K562 (cell line): ENCODE measurements at regions not wholly inside any gene's neighbourhood (a gene's known extent, or its start where the extent isn't known, plus 50 kb on each side); places are given as distances from the start of the nearest gene placed in this dataset.

Source experiments
- ATF1 ChIP-seq, 2 experiments: fragments of 450-650 bp in 1 of 2; IDR thresholded peaks; 2 replicates each; pipeline ENCODE4 v1.6.1; 2016; ENCODE audit warnings: missing compliant biosample characterization in 1 of 2, missing genetic modification characterization in 1 of 2
- BRCA1 ChIP-seq, 2 experiments: fragments of 450-650 bp in 1 of 2; sonication (generic) in 1 of 2; formaldehyde crosslinking in 1 of 2; IDR thresholded peaks; 2 replicates each; pipeline versions ENCODE4 v1.5.0 to v1.6.1; 2017 to 2020; ENCODE audit warnings: mild to moderate bottlenecking in 1 of 2, missing genetic modification reagents in 1 of 2
- CC2D1A ChIP-seq: fragments of 450-650 bp; IDR thresholded peaks from 2 replicates; pipeline ENCODE4 v1.6.1; 2017; ENCODE audit warnings: mild to moderate bottlenecking
- DNMT1 ChIP-seq: fragments of 450-650 bp; IDR thresholded peaks from 2 replicates; pipeline ENCODE4 v1.6.1; 2016; ENCODE audit warnings: antibody characterized with exemption, mild to moderate bottlenecking
- IRF2 ChIP-seq: sonication (generic); formaldehyde crosslinking; IDR thresholded peaks from 2 replicates; pipeline ENCODE4 v1.8.1; 2022; ENCODE audit warnings: mild to moderate bottlenecking, missing genetic modification reagents
- JUND ChIP-seq, 2 experiments: IDR thresholded peaks; 2 replicates in 1 of 2; 3 replicates in 1 of 2; pipeline ENCODE4 v1.6.1; 2011; ENCODE audit warnings: borderline replicate concordance in 2 of 2, low read depth in 2 of 2, low read length in 2 of 2, improper control_type of control experiment in 1 of 2, missing biosample characterization in 1 of 2, missing genetic modification characterization in 1 of 2, missing genetic modification reagents in 1 of 2
- NRF1 ChIP-seq, 2 experiments: fragments of 450-650 bp; IDR thresholded peaks in 1 of 2; conservative IDR thresholded peaks in 1 of 2; 2 replicates each; pipeline ENCODE4 v1.6.1; 2014; ENCODE audit warnings: mild to moderate bottlenecking in 2 of 2
- PRPF4 ChIP-seq: fragments of 200-400 bp; formaldehyde crosslinking; IDR thresholded peaks from one replicate; pipeline ENCODE4 v1.6.1; 2017; ENCODE audit warnings: low read length, low read depth, mild to moderate bottlenecking; ENCODE audit not compliant: insufficient read depth, poor library complexity, severe bottlenecking
- RNF2 ChIP-seq: sonication (generic); IDR thresholded peaks from 2 replicates; pipeline ENCODE4 v1.6.1; 2016
- U2AF2 ChIP-seq: fragments of 200-400 bp; formaldehyde crosslinking; optimal IDR thresholded peaks from 2 replicates; pipeline ENCODE3; 2017; ENCODE audit warnings: low read depth, mild to moderate bottlenecking, low read length
- ZNF217 ChIP-seq: sonication (generic); formaldehyde crosslinking; IDR thresholded peaks from 2 replicates; pipeline ENCODE4 v1.8.0; 2022; ENCODE audit warnings: mild to moderate bottlenecking, missing genetic modification reagents
- TF ChIP-seq, protein P1 (sequence below): fragments of 450-650 bp; IDR thresholded peaks from 2 replicates; pipeline ENCODE4 v1.6.1; 2016; ENCODE audit warnings: low read depth, mild to moderate bottlenecking, moderate library complexity
- TF ChIP-seq, protein P2 (sequence below): sonication (generic); formaldehyde crosslinking; IDR thresholded peaks from 2 replicates; pipeline ENCODE4 v1.8.1; 2023; ENCODE audit warnings: mild to moderate bottlenecking, missing genetic modification reagents

DNA sequence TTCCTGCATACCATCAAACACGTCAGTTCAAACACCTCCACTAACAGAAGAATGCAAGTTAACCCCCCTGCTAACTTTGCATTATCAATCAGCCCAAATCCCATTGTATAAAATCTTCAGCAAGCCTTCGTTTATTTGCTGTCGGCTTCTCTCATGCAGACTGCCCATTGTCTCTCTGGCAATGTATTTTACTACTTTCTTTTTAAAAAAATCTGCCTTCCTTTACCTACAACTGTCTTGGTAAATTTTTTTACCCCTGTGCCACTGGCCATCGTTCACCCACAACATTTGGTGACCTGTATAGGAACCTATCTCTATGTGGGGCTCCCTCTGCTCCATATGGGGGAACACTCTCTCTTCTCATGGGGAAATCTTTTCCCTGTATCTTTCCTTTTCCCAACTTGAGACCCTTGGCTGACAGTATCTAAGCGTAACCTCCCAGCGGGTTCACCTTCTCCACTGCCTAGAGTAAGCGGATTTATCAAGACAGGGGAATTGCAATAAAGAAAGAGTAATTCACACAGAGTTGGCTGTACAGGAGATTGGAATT, 244.6 kb downstream of the CPXCR1 start:
- TF ChIP-seq JUND (IDR thresholded peaks at IDR 0.05; ENCODE audit: borderline replicate concordance, low read depth, low read length) (no peak), JUND (tag; IDR thresholded peaks at IDR 0.05; ENCODE audit: borderline replicate concordance, low read depth, low read length) (no peak), NRF1 (conservative IDR thresholded peaks at IDR 0.05 in 1 of 2, IDR thresholded peaks at IDR 0.05 in 1 of 2) (no peak), U2AF2 (no peak), ZNF217 (CRISPR knock-in tag) (no peak), IRF2 (CRISPR knock-in tag) (no peak), ATF1 (CRISPR knock-in tag; IDR thresholded peaks at IDR 0.05) (no peak), ATF1 (tag; IDR thresholded peaks at IDR 0.05) (no peak), CC2D1A (no peak), BRCA1 (IDR thresholded peaks at IDR 0.05) (no peak), BRCA1 (CRISPR knock-in tag; IDR thresholded peaks at IDR 0.05) (no peak), DNMT1 (no peak), PRPF4 (no peak), RNF2 (no peak)
- TF ChIP-seq, protein P1, sequence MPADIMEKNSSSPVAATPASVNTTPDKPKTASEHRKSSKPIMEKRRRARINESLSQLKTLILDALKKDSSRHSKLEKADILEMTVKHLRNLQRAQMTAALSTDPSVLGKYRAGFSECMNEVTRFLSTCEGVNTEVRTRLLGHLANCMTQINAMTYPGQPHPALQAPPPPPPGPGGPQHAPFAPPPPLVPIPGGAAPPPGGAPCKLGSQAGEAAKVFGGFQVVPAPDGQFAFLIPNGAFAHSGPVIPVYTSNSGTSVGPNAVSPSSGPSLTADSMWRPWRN, result no peak
- TF ChIP-seq, protein P2, sequence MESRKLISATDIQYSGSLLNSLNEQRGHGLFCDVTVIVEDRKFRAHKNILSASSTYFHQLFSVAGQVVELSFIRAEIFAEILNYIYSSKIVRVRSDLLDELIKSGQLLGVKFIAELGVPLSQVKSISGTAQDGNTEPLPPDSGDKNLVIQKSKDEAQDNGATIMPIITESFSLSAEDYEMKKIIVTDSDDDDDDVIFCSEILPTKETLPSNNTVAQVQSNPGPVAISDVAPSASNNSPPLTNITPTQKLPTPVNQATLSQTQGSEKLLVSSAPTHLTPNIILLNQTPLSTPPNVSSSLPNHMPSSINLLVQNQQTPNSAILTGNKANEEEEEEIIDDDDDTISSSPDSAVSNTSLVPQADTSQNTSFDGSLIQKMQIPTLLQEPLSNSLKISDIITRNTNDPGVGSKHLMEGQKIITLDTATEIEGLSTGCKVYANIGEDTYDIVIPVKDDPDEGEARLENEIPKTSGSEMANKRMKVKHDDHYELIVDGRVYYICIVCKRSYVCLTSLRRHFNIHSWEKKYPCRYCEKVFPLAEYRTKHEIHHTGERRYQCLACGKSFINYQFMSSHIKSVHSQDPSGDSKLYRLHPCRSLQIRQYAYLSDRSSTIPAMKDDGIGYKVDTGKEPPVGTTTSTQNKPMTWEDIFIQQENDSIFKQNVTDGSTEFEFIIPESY (CRISPR knock-in tag), result no peak
